Prostate gland (tissue), 2 donors: ENCODE measurements at regions not wholly inside any gene's neighbourhood (a gene's known extent, or its start where the extent isn't known, plus 50 kb on each side); places are given as distances from the start of the nearest gene placed in this dataset.

Experiments used
- DNase-seq: peaks from one replicate; pipeline ENCODE4 v3.0.0-alpha.2; 2019; ENCODE audit warnings: low spot score
- H3K27ac ChIP-seq, 2 donors: fragments of 200-600 bp; sonication (generic); 2 replicates each; pipeline ENCODE4 v1.5.1; 2017 to 2019
- H3K27me3 ChIP-seq: fragments of 200-600 bp; sonication (generic); replicated peaks from 2 replicates; pipeline ENCODE4 v1.5.1; 2019; ENCODE audit not compliant: insufficient read depth
- H3K36me3 ChIP-seq, 2 donors: fragments of 200-600 bp; sonication (generic); 1 replicate in 1 of 2; 2 replicates in 1 of 2; pipeline versions ENCODE4 v1.5.1 to v1.8.1; 2017 to 2019
- H3K4me1 ChIP-seq: fragments of 200-600 bp; sonication (generic); replicated peaks from 2 replicates; pipeline ENCODE4 v1.5.1; 2019
- H3K4me3 ChIP-seq, 2 donors: fragments of 200-600 bp; sonication (generic); 2 replicates each; pipeline ENCODE4 v1.5.1; 2017 to 2019
- H3K9me3 ChIP-seq: fragments of 200-600 bp; sonication (generic); 2 replicates; pipeline ENCODE4 v1.5.1; 2017
- POLR2A ChIP-seq: fragments of 450-650 bp; IDR thresholded peaks from one replicate; pipeline ENCODE4 v1.6.1; 2016; ENCODE audit warnings: antibody characterized with exemption, mild to moderate bottlenecking
- POLR2AphosphoS5 ChIP-seq: sonication (generic); formaldehyde crosslinking; IDR thresholded peaks from one replicate; pipeline ENCODE4 v1.6.1; 2017; ENCODE audit warnings: antibody characterized with exemption
- WGBS: methylation state at CpG from one replicate; pipeline ENCODE4 v1.1.5; 2018; 5-methylcytosine and 5-hydroxymethylcytosine counted together
- intact Hi-C: fragments of 100-400 bp; cut with DNase I; formaldehyde crosslinking; loops from one replicate; pipeline ENCODE4 v1.14.2; 2022
- TF ChIP-seq, protein P1 (sequence below), 4 experiments: fragments of 200-600 bp in 2 of 4; fragments of 450-650 bp in 2 of 4; sonication (generic) in 2 of 4; IDR thresholded peaks; 1 replicate in 3 of 4; 2 replicates in 1 of 4; pipeline ENCODE4 v1.5.1; 2016 to 2019; ENCODE audit warnings: antibody characterized with exemption in 4 of 4, mild to moderate bottlenecking in 2 of 4, moderate library complexity in 2 of 4

DNA sequence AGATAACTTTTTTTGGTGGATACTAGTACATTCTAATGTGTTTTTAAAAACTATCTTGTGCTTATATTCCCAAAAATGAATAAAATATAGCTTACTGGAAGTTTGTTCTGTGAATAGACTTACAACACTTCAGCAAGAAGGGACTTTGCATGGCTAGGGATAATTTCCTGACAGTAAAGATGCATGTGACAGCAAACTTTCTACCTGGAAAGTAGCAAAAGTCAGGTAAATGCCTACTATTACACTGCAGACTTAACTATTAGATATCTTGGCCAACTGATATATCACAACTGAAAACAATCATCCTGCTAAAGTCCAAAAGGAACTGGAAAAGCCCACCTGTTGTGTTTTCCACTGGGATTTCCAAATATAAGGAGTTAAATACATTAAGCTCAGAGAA is 1753.5 kb upstream of the CELF4 start:
- Histone ChIP-seq H3K4me3 (no peak overlapping the region), H3K9me3 (no peaks in the 10 kb centered on the region), H3K27me3 (no peaks in the 10 kb centered on the region), H3K4me1 (no peaks in the 10 kb centered on the region), H3K36me3 (no peaks in the 10 kb centered on the region), H3K27ac (no peak overlapping the region)
- TF ChIP-seq, protein P1, sequence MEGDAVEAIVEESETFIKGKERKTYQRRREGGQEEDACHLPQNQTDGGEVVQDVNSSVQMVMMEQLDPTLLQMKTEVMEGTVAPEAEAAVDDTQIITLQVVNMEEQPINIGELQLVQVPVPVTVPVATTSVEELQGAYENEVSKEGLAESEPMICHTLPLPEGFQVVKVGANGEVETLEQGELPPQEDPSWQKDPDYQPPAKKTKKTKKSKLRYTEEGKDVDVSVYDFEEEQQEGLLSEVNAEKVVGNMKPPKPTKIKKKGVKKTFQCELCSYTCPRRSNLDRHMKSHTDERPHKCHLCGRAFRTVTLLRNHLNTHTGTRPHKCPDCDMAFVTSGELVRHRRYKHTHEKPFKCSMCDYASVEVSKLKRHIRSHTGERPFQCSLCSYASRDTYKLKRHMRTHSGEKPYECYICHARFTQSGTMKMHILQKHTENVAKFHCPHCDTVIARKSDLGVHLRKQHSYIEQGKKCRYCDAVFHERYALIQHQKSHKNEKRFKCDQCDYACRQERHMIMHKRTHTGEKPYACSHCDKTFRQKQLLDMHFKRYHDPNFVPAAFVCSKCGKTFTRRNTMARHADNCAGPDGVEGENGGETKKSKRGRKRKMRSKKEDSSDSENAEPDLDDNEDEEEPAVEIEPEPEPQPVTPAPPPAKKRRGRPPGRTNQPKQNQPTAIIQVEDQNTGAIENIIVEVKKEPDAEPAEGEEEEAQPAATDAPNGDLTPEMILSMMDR (IDR thresholded peaks at IDR 0.05), result no peak
- TF ChIP-seq POLR2AphosphoS5 (no peak), POLR2A (no peak)
- intact Hi-C loops, result no loop called here
- DNase-seq, result no peak

DNA sequence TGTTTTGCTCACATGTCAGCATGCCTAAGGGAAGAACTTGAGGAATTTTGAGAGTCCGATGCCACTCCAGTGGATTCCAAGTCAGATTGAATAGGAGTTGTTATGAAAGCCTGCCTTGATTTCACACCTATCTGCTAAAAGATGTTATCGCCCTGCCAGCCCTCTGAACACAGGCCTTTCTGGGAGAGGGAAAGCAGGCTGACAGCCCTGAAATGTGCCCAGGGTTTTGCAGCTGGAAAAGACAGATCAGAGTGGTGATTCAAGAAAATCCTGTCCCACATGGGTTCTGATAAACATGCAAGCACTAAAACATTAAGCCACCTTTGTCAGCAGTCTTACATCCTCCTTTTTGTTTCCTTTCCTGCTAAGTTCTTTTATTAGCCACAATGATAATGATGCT is 1752.9 kb upstream of the CELF4 start:
- no peak overlapping the region for H3K27ac ChIP-seq
- intact Hi-C loops, result no loop called here
- H3K36me3 ChIP-seq, result no peaks in the 10 kb centered on the region
- no peaks in the 10 kb centered on the region for H3K9me3 ChIP-seq
- TF ChIP-seq, protein P1 (IDR thresholded peaks at IDR 0.05), result no peak
- TF ChIP-seq POLR2A, result no peak
- TF ChIP-seq POLR2AphosphoS5, result no peak
- H3K27me3 ChIP-seq, result no peaks in the 10 kb centered on the region
- 41% methylated on average over 2 of the region's 2 CpGs for WGBS
- H3K4me1 ChIP-seq, result no peaks in the 10 kb centered on the region
- H3K4me3 ChIP-seq, result no peak overlapping the region
- no peak for DNase-seq

DNA sequence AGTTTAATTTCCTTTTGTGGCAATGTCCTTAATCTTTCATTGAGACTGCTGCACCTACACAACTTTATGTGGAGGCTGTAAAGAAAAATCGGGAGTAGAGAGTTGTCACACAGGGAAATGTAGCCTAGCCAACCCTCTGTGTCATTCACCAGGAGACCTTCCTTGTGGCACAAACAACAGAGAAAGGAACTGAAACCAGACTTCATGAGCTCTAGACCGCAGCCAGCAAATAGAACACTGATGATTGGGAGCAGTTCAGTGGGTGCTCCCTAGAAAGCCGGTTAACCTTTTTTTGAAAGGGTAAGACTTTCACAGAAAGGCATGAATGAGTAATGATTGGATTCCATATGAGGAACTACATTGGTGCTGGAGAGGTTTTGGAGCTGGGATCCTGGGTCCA is 1752.4 kb upstream of the CELF4 start:
- H3K9me3 ChIP-seq, result no peaks in the 10 kb centered on the region
- H3K4me1 ChIP-seq, result no peaks in the 10 kb centered on the region
- no peak for DNase-seq
- 71% methylated on average over 3 of the region's 3 CpGs for WGBS
- H3K36me3 ChIP-seq, result no peaks in the 10 kb centered on the region
- H3K4me3 ChIP-seq, result no peak overlapping the region
- H3K27ac ChIP-seq, result no peak overlapping the region
- intact Hi-C loops, result no loop called here
- H3K27me3 ChIP-seq, result no peaks in the 10 kb centered on the region
- TF ChIP-seq POLR2A (no peak), POLR2AphosphoS5 (no peak)
- TF ChIP-seq, protein P1 (IDR thresholded peaks at IDR 0.05), result no peak

DNA sequence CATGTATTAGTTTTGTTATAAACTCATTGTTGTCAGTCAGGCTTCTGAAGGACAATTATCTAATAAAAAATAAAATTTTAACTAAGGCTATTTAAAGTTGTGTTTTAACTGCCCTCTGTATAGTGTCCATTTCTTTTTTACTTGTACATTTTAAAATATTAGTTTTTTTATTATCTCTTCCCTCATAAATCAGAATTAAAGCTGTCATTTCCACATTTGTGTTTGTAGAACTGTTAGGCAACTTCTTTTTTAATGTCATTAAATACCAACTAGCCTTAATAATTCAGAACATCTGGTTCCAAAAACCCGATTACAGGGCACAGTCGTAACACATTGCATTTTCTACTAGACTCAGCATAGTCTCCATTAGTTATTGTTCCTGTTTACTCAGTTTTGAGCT is 1749.0 kb upstream of the CELF4 start:
- H3K27me3 ChIP-seq, result no peaks in the 10 kb centered on the region
- intact Hi-C loops, result no loop called here
- 17% methylated on average over 2 of the region's 2 CpGs for WGBS
- no peaks in the 10 kb centered on the region for H3K4me1 ChIP-seq
- no peaks in the 10 kb centered on the region for H3K9me3 ChIP-seq
- DNase-seq, result no peak
- H3K27ac ChIP-seq, result no peak overlapping the region
- no peak overlapping the region for H3K4me3 ChIP-seq
- H3K36me3 ChIP-seq, result no peaks in the 10 kb centered on the region
- TF ChIP-seq, protein P1 (IDR thresholded peaks at IDR 0.05), result no peak
- TF ChIP-seq POLR2A (no peak), POLR2AphosphoS5 (no peak)

DNA sequence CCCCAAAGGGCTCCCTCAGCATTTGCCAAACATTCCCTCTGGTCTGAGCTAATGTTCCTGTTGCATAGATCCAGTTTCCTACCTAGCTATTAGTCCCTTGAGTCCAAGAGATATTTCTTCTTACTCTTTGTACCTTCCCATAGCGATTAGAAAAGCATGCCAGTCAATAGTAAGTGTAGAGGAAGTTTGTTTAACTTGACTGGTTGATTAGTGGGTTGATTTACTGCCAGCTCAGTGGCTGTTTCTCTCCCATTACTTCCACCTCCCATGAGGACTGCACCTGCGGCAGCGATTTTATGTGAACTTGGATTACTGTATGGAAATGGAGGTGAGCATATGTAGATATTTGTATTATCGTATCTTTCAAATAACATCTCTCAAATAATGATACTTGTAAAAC is 1748.4 kb upstream of the CELF4 start:
- Histone ChIP-seq H3K4me1 (no peaks in the 10 kb centered on the region), H3K27ac (no peak overlapping the region), H3K36me3 (no peaks in the 10 kb centered on the region), H3K9me3 (no peaks in the 10 kb centered on the region), H3K4me3 (no peak overlapping the region), H3K27me3 (no peaks in the 10 kb centered on the region)
- TF ChIP-seq POLR2AphosphoS5, result no peak
- TF ChIP-seq, protein P1 (IDR thresholded peaks at IDR 0.05), result no peak
- TF ChIP-seq POLR2A, result no peak
- 42% methylated on average over 4 of the region's 4 CpGs for WGBS
- DNase-seq, result no peak
- intact Hi-C loops, result no loop called here
